HG02610 (cell line): ENCODE measurements at regions not wholly inside any gene's neighbourhood (a gene's known extent, or its start where the extent isn't known, plus 50 kb on each side); places are given as distances from the start of the nearest gene placed in this dataset.

Experiments
- ATAC-seq: cut with Tn5 transposase; IDR thresholded peaks from one replicate; pipeline ENCODE4 v1.9.1; 2021; ENCODE audit warnings: mild to moderate bottlenecking, moderate library complexity; ENCODE audit not compliant: unreplicated experiment

DNA sequence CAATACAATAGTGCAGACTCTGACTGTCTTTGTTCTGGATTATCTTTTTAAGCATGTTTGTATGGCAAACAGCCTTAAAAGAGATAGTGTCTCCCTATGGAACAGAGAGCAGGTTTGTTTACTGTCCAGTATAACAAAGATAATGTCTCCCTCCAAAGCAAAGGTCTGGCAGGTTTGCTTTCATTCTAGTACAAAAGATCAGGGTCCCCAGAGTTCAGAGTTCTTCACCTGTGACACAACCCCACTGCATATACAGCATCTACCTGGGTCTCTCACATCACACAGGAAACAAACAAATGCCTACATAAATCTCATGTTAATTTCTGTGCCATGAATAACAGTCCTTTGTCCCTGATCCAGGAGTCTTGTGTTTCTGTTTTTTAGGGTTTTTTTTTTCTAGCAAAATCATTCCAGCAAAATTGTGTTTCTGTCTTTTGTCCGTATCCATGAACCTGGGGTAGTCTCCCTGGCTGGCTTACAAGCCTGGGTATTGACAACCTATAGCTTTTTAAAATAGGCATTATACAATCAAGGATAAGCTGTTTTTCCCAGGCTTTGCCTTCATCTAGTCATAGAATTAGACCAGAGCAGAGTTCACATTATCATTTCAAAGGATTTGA lies 89.4 kb upstream of the PTBP2 start:
- ATAC-seq = no peak

DNA sequence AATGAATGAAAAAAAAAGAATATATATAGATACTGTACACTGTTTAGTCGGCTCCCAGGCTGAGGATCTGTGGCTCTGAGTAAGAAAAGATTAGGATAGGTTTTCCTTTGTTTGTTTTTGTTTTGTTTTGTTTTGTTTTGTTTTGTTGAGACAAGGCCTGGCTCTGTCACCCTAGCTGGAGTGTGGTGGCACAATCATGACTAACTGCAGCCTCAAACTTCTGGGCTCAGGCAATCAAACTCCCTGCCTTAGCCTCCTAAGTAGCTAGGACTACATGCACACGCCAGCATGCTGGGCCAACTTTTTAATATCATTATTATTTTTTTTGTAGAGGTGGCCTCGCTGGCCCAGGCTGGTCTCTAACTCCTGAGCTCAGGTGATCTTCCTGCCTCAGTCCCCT lies 87.9 kb upstream of the PTBP2 start:
- ATAC-seq = no peak

- ATAC-seq = no peak
These were observed 86.7 kb upstream of the PTBP2 start for GRCh38 chr1:96634883-96635282.

DNA sequence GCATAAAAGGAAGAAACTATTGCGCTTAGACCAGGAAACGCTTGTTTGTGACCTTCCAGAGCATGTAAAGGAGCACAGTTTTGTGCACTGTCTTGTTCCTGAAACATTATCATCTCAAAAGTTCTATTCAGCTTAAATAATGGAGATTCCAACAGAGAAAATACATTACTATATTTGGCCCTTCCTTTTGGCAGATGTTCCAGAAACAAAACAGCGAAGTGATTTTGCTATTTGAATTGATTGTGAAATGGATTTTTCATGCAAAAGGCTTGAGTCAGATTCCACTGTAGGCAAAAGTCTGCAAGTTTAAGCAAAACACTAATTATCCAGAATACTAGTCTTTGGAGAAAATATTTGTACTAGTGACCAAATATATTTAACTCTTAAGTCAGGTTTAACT lies 80.3 kb upstream of the PTBP2 start:
- ATAC-seq = no peak

DNA sequence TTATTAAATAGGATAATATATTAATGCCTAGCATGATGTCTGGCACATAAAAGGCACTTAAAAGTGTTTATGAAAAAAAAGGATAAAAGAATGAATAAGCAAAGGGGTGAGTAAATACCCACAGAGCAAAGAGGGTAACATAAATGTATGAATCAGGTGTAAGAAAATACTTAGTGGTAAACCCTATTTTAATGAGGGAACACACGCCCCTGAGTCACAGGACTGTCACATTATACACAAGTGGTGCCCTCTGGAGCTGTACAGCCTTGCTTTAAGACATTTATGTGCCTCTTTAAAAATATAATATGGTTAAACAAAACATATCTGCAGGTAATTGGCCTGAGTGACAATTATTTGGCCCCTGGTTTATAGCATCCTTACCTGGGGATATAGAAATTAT lies 78.1 kb upstream of the PTBP2 start:
- no peak for ATAC-seq

DNA sequence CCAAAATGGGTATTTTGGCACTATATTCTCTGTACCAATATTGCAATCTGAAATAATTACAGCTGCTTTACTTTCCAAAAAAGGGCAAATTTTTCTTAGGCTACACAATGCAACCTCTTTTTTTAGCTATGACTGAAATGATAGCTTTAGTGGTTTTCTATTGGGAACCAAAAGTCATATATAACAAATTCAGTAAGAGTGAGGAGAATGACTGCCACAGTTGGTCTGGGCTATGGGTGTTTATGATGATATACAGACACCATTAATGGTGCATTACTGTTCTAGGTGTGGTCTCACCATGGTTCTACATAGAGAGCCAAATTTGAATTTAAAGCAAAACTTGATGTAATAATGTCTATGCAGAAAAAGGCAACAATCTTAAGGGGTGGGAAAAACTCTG lies 72.3 kb upstream of the PTBP2 start:
- ATAC-seq = no peak

DNA sequence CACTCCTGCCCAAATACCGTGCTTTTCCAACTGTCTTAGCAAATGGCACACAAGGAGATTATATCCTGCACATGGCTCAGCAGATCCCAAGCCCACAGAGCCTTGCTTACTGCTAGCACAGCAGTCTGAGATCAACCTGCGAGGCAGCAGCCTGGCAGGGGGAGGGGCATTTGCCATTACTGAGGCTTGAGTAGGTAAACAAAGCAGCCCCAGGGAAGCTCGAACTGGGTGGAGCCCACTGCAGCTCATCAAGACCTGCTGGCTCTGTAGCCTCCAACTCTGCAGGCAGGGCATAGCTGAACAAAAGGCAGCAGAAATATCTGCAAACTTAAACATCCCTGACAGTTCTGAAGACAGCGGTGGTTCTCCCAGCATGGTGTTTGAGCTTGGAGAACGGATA lies 70.1 kb upstream of the PTBP2 start:
- no peak for ATAC-seq

GRCh38 chr1:96660051-96660450 lies 61.5 kb upstream of the PTBP2 start:
- ATAC-seq = no peak

DNA sequence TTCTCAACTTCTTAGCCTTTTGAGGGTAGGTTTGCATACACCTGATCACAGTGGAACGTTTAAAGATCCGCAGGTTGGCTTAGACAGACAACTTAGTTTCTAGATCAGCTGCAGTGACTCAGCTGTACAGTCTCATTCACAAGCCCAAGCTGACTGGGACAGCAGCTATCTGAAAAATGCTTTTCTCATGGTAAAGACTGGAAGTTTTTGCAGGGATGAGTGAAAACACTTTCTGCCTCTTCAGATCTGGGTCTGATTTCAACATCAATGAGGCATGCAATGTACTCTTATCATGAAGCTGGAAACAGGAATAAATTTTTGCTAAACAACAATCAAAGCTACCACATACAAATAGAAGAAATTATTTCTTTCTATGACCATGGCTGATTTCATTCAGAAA lies 61.1 kb upstream of the PTBP2 start:
- ATAC-seq = no peak
